ENCODE measurements at regions not wholly inside any gene's neighbourhood (a gene's known extent, or its start where the extent isn't known, plus 50 kb on each side); places are given as distances from the start of the nearest gene placed in this dataset.
"Not testable (repeated sequence)": the region's sequence is repeated elsewhere in the genome, so short reads cannot be mapped to it uniquely, and the experiment has no call there.

DNA sequence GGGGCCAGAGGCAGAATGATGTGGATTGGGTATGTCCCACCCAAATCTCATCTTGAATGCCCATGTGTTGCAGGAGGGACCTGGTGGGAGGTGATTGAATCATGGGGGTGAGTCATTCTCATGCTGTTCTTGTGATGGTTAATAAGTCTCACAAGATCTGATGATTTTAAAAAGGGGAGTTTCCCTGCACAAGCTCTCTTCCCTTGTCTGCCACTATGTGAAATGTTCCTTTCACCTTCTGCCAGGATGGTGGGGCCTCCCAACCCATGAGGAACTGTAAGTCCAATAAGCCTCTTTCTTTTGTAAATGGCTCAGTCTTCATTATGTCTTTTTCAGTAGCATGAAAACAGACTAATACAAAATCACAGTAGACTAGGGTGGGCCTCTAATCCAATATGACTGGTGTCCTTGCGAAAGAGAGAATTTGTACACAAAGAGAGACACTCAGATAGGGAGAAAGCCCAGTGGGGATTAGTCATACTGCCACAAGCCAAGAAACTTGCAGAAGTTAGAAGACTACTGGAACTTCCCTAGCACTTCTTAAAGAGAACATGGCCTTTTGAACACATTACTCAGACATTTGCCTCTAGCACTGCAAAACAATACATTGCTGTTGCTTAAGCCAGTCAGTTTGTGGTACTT is 68.4 kb downstream of the ANXA1 start:
- peak; percentile 39 for DNase-seq (ENCODE audit: low read depth)

DNA sequence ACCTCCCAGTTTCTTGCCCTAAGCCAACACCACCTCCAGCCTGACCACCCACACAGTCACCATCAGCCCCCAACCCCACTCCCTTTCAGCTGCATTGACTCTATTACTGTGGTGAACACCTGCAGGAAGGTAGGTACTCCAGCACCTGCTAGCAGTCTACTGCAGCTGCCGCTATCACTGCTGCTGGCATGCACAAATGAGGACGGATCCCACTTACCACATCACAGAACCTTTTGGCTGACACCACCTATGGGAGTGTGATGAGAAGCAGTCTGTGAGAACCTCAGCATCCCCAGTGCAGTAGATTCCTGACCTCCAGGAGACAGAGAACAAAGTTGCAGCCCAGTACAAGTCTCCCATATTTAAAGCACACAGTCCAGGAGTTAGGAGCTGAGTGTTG is 71.9 kb downstream of the ANXA1 start:
- DNase-seq (ENCODE audit: low read depth), result no peak

DNA sequence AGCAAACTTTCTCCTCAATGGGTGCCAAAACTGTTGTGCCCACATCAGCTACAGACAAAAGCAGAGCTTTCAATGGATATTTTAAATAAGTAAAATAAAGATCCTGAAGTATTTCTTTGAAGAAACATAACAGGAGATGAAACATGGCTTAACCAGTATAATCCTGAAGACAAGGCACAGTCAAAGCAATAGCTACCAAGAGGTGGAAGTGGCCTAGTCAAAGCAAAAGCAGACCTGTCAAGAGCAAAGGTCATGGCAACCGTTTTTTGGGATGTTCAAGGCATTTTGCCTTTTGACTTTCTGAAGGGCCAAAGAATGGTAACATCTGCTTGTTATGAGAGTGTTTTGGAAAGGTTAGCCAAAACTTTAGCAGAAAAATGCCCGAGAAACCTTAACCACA is 77.9 kb downstream of the ANXA1 start:
- DNase-seq (ENCODE audit: low read depth), result no peak

DNA sequence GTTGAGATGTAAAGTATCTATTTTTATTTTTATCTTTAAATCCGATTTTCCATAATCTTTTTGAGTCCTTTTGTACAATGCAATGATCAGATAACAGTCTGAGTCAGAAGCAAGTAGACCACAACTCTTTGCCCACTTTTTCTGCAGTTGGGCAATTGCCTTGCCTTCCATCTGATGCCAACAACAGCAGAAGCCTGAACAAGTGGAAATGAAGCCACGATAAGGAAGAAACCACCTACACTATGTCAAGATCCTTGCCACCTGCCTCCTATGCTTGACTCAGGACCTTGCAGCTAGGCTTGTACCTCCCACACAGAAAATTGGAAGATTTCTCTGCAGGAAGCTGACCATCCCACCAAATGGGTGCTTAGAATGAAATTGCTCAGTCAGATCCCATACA is 78.6 kb downstream of the ANXA1 start:
- no peak for DNase-seq (ENCODE audit: low read depth)

DNA sequence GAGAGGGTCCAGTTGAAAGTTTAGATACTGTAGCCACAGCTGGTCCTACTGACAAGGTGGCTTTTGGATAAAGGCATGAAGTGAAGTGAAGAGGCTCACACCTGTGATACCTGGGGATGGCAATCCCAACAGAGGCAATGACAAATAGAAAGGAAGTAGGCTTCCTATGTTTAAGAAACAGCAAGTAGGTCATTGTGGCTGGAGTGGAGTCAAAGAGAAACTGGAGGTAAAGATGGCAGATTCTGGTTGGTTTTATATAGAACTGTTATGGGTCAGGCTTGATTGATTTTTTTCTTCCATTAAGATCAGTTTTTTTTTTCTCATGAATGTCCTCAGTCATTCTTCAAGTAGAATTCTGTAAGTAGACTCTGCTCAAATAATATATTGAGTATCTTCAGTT is 79.5 kb downstream of the ANXA1 start:
- DNase-seq (ENCODE audit: low read depth), result no peak

DNA sequence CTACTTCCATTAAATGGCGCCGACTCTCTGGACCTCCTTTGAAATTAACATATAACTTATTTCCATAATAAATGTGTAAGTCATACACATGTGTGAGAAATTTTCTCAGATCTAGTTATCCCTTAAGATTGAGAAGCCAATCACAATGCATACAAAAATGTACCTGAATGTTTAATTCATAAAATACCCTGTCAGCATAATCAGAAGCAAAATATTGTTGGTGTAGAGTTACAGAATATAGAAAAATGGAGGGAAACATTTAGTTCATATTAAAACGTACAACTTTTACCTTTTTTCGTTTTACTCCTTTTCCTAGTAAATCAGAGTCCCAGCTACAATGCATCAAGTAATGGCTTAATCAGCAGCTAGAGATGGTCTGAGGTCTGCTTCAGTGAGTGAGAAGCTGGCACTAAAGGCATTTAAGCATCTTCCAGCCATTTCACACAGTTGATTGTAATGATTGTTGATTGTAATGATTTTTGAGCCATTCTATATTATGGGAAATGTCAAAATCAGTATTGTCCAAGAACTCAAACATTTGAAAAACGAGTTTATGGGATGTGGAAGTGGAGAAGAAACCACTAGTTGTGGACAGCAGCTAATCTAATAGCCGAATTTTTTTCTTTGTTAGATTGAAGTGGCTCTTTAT is 81.8 kb downstream of the ANXA1 start:
- DNase-seq (ENCODE audit: low read depth), result no peak

DNA sequence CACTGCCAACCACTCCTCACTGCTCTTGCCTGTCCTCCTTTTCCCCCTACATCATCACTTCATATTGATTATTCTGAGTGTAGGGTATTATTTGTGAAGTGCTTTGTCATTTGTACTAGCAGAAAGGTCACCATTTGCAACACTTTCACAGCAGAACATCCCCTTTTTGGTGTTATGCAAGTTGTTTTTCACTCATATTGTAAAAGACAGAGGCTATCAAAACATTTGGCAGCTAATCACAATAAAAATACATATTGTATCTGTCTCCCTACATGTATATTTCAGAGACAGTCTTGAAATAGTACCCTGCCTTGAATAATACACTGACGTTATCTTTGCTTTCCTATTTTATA is 82.3 kb downstream of the ANXA1 start:
- DNase-seq (ENCODE audit: low read depth), result no peak

DNA sequence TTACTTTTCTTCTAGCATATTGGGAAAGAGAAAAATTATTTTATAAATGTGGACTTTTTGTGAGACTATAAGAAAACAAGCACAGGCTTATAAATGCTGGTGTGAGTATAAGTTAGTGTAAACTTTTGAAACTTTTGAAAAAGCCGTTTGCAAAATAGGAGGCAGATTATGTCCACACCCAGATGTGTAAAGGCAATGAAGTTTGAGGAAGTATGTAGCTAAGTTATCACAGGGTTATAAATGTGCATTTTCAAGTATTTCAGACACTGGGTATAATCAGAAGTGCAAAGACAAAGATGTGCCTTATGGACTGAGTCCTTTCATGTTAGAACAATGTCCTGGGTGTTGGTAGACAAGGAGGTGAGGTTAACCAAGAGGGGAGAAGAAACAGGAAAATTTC is 85.5 kb downstream of the ANXA1 start:
- no peak for DNase-seq (ENCODE audit: low read depth)

DNA sequence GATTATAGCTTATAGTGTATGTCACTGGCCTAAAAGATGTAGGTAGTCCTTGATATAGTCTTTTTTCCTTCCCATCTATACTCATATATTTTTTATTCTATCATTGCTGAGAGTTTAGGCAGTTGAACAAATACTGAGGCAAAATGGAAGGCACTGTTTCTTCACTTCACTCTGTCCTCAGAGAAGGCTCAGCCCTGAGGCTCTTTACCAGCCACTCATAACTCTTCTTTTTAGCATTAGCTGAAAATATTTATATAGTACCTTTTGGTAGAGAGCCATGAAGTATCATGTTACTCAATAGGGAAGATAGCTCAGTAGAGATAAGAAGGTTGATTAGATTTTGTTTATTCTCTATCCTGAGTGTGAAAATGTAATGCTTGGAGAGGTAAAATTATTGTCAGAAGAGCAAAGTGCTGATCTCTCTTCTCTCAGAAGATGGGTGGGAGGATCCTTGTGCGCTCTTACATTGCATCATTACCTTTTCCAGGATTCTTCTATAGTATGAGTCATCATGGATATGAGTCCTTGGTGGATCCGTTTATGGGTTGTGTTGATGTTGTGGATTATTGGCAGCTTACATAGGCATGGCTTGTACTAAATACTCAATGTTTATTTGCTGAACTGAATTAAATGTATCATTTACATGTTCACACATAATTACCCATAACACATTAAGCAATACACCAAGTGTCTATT is 88.1 kb downstream of the ANXA1 start:
- DNase-seq (ENCODE audit: low read depth), result peak; percentile 5

DNA sequence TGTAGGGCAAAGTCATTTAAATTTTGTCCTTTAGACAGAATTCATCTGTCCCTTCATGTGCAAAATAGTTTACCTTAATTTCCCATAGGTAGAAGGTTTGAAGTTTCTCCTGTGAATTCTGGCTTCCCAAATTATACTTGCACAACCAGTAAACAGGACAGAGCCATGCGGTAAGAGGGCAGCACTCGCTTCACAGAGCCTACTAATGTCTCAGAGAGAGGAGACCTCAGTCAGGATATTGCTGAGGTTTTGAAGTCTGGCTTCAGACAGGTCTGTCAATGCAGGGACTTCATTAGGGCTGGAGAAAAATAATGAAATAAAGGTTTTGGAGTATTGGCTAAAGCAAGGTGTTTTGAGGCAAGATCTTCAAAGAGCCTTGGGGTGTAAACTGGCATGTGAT is 91.4 kb downstream of the ANXA1 start:
- no peak for DNase-seq (ENCODE audit: low read depth)

DNA sequence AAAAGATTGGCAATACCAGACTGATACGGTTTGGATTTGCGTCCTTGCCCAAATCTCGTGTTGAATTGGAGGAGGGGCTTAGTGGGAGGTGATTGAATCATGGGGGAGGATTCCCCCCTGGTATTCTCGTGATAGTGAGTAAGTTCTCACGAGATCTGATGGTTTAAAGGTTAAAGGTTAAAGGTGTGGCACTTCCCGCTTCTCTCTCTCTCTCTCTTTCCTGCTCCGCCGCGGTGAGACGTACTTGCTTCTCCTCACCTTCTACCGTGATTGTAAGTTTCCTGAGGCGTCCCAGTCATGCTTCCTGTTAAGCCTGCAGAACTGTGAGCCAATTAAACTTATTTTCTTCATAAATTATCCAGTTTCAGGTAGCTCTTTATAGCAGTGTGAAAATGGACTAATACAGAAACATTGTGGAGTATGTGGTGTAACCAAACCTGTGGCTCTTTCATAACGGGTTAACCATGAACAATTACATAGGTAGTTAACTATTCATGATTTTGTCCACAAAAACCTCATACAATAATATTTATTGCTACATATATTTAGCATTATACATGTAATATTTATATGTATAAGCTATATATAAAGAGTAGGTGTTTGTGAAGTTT is 107.5 kb downstream of the ANXA1 start:
- DNase-seq (ENCODE audit: low read depth), result no peak

DNA sequence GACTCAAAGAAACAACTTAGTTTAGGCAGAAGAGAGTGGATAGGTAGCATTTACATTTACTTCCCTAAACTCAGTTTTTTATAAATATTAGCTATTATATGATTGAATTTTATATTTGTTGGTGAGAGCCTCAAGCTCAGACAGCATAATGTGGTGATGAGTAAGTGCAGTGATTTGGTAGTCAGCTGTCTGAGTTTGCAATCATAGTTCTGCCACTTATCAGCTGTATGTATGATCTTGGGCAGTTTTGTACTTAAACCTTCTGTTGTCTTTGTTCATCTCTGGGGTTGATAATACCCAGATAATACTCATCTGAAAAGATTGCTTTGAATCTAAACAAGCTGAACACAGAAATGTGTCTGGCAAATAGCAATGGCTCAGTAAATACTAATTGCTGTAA is 108.8 kb downstream of the ANXA1 start:
- DNase-seq (ENCODE audit: low read depth), result no peak

DNA sequence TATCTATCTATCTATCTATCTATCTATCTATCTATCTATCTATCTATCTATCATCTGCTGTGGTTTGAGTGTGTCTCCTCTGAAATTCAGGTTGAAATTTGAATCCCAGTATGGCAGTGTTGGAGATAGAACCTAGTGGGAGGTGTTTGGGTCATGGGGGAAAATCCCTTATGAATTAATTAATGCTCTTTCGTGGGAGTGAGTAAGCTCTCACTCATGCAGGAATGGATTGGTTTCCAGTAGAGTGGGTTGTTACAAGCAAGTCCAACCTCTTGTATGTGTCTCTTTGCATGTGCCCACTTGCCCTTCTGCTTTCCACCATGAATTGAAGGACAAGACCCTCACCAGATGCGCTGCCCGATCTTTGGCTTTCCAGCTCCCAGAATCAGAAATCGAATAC is 113.0 kb downstream of the ANXA1 start:
- DNase-seq (ENCODE audit: low read depth), result no peak

DNA sequence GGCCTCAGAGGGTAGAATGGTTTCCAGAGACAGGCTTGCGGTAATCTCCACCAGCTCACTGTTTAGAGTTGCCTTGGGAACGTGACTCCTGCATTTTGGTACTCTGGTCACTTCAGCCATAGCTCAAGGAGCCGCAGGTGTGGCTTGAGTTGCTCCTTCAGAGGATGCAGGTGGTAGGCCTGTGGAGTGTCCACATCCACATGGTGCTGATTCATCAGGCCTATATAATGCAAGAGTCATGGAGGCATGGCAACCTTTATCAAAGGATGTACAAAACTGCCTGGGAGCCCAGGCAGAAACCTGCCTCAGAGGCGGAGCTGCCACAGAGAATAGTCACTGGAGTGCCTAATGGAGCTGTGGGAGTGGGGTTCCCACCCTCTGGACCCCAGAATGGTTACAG is 114.2 kb downstream of the ANXA1 start:
- DNase-seq (ENCODE audit: low read depth), result no peak

DNA sequence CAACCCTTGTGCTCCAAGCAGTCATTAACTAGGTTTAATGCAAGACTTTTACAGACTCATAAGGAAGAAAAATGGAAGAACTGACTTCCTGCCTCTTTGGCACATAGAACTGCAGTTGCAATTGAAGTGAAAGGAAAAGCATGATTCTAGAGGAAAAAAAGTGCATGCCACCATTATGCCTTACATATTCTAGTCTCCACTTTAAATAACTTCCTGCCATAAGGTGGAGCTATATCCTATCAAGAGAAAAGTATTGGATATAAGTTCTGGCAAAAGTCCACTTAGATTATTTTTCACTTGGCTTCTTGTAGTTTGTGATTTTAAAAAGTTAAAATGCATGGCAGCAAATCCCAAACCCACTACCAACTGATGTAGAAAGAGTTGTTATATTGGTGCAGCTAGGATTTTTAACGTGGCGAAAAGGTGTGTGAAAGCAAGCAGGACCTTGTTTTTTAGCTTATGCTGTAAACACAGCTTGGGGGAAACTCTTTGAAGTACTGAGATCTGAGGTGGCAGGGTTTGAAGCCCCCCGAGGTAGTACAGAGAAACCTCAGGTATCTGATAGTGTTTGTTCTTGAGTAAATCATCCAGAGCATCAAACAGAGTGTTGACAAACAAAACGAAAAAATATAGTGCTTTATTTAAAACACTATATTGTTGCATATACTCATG is 117.9 kb downstream of the ANXA1 start:
- peak; percentile 6 for DNase-seq (ENCODE audit: low read depth)

DNA sequence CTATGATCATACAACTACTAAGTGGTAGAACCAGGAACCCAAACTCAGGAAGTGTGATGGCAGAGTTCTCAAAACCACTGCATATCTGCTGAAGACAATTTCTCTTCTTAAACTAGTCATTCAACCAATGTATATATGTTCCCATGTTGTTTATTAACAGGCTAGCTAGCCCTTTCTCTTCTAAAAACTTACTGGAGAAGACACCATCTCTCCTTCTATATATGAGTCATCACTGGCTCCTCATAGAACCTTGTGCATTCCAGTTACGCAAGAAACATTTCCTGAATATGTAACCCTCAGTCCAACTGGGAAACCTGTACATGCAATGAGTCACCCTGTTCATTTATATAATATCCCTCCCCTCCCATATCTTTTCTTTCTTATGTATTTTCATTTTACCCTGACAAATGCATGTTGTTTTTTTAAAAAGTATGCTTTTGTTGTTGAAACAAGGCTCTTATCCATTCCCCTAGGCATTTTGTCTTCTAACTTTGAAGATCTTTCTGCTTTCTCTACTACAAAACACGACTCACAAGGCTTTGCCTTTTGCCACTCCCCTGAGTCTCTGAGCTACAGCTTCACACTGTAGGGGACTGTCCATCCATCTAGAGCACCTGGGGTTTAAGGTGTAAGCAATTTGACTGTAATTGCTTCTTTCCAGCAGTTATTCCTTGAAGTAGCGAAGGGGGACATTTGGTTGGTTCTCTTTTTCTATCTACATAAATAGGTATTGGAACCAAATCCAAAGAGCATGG is 119.5 kb downstream of the ANXA1 start:
- peak; percentile 79 for DNase-seq (ENCODE audit: low read depth)

DNA sequence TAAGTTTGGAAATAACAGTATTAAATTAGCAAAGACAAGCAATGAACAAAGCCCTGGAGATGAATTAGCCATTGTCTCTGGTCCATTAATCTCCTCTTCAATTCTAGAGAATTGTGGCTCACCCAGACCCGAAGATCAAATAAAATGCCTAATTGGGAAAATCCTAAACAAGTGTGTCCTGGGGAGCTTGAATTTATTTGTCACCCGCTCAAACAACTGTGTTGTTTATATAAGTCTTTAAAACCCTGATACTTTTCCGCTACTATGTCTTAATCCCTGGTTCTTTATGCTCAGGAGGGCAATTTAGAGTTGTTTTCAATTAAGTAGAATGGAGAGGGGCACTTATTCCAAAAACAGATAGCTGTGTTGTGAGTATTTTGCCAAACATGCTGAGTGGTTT is 128.4 kb downstream of the ANXA1 start:
- no peak for DNase-seq (ENCODE audit: low read depth)

DNA sequence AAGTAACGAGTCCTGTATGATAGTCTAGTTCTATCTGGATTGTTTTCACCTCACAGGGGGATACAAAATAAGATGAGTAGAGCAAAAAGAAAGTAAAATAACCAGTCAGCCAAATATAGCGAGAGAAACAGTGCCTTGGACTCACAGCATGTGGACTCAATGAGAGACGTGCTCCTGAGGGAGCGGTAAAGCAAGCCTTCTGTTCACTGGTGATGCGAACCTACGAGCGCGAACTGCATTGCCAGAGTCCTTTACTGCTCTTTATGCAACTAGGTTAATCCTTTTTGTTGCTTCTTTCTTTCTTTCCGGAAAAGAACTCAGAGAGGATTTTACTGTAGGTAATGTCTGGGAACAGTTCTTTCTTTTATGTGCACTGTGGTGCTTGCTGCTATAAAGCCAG is 132.7 kb downstream of the ANXA1 start:
- DNase-seq (ENCODE audit: low read depth), result no peak

DNA sequence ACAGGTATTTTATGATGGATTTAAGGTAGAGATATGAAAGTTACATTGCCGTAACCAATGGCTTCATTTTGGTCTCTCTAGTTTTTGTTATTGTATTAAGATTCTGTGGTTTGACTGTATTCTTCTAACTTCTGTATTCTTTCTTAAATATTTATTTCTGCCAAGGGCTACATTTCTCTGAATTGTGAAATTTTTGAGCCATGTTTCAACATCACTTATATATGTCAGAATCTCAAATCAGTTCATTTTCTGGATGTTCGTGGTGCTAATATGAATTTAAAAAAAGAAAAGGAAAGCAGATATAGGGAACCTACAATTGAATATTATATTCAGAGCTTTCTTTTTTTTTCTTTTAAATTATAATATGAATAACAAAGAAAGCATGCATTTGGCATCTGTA is 142.7 kb downstream of the ANXA1 start:
- DNase-seq (ENCODE audit: low read depth), result no peak

DNA sequence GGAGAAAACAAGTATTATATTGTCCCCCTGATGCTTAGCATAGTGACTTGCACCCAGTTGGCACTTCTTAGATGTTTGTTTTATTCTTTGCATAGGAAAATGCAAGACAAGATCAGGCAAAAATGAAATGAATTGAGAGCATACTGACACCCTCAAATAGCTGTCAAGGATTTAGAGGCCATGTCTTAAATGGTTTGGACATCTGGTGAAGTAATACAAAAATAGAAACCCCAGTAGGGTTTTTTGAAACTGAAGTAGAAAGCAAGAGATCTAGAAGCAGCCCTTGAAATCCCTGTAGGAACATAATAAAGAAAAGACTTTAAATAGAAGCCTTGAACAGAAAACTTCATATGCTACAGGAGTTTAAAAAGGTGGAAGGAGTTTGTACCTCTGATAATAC is 174.3 kb downstream of the ANXA1 start:
- DNase-seq (ENCODE audit: low read depth), result no peak

DNA sequence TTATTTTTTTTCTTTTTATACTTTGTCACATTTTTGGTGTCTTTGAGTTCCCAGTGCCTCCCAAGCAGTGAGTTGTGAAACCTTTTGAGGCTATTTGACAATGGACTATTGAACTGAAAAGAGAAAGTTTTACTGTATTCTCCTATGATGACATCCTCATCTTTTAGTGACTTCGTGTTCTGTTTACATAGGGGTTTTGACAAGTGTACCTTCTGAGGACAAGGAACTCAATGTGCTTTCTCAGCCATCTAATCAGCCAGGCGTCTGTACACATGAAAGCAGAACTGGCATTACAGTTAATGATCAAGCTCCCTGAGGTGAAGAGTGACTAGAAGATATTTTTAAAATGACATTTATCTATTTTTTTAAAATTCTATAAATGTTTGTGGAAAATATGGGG is 175.5 kb downstream of the ANXA1 start:
- DNase-seq (ENCODE audit: low read depth), result no peak

DNA sequence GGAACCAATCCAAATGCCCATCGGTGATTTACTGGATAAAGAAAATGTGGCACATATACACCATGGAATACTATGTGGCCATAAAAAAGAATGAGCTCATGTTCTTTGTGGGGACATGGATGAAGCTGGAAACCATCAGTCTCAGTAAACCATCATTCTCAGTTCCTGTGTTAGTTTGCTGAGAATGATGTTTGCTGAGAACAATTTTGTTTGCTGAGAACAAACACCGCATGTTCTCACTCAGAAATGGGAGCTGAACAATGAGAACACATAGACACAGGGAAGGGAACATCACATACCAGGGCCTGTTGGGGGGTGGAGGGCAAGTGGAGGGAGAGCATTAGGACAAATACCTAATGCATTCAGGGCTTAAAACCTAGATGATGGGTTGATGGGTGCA is 185.5 kb downstream of the ANXA1 start:
- DNase-seq (ENCODE audit: low read depth), result not testable (repeated sequence)

Data from EH (cell line).